HFFc6 (cell line): ENCODE measurements at regions not wholly inside any gene's neighbourhood (a gene's known extent, or its start where the extent isn't known, plus 50 kb on each side); places are given as distances from the start of the nearest gene placed in this dataset.
A peak's percentile ranks its signal among the peaks of the same experiment; 100 is the strongest.

Experiments
- DNase-seq: peaks from one replicate; pipeline ENCODE4 v3.0.0-alpha.2; 2018
- H3K27ac Mint-ChIP-seq: 2 replicates; pipeline ENCODE4 v1.8.0; 2020; ENCODE audit warnings: mild to moderate bottlenecking, mixed read lengths
- H3K27me3 Mint-ChIP-seq: 2 replicates; pipeline ENCODE4 v1.8.0; 2021; ENCODE audit warnings: mild to moderate bottlenecking, moderate library complexity, mixed read lengths; ENCODE audit not compliant: insufficient read depth
- H3K36me3 Mint-ChIP-seq: 2 replicates; pipeline ENCODE4 v1.8.0; 2021; ENCODE audit warnings: low read depth, mixed read lengths
- H3K4me1 Mint-ChIP-seq: 2 replicates; pipeline ENCODE4 v1.8.0; 2020; ENCODE audit warnings: low read depth, mixed read lengths
- H3K4me3 Mint-ChIP-seq: 2 replicates; pipeline ENCODE4 v1.8.0; 2020; ENCODE audit warnings: mild to moderate bottlenecking, moderate library complexity, mixed read lengths
- H3K9me3 Mint-ChIP-seq: 2 replicates; pipeline ENCODE4 v1.8.0; 2020; ENCODE audit warnings: mild to moderate bottlenecking, mixed read lengths
- TF ChIP-seq, protein P1 (sequence below): fragments of 200-600 bp; sonication (generic); IDR thresholded peaks from 2 replicates; pipeline ENCODE4 v1.5.0; 2021; ENCODE audit warnings: antibody characterized with exemption, mild to moderate bottlenecking

GRCh38 chr18:2254977-2255376 lies 316.3 kb downstream of the METTL4 start:
- no peak overlapping the region for H3K4me3 Mint-ChIP-seq
- H3K4me1 Mint-ChIP-seq, result peaks cover 22% of the 10 kb centered on the region
- TF ChIP-seq, protein P1, sequence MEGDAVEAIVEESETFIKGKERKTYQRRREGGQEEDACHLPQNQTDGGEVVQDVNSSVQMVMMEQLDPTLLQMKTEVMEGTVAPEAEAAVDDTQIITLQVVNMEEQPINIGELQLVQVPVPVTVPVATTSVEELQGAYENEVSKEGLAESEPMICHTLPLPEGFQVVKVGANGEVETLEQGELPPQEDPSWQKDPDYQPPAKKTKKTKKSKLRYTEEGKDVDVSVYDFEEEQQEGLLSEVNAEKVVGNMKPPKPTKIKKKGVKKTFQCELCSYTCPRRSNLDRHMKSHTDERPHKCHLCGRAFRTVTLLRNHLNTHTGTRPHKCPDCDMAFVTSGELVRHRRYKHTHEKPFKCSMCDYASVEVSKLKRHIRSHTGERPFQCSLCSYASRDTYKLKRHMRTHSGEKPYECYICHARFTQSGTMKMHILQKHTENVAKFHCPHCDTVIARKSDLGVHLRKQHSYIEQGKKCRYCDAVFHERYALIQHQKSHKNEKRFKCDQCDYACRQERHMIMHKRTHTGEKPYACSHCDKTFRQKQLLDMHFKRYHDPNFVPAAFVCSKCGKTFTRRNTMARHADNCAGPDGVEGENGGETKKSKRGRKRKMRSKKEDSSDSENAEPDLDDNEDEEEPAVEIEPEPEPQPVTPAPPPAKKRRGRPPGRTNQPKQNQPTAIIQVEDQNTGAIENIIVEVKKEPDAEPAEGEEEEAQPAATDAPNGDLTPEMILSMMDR, result no peak
- no peaks in the 10 kb centered on the region for H3K27me3 Mint-ChIP-seq
- no peak for DNase-seq
- H3K36me3 Mint-ChIP-seq, result no peaks in the 10 kb centered on the region
- no peaks in the 10 kb centered on the region; the same call in 1 of the 2 replicates for H3K9me3 Mint-ChIP-seq
- H3K27ac Mint-ChIP-seq, result no peak overlapping the region

DNA sequence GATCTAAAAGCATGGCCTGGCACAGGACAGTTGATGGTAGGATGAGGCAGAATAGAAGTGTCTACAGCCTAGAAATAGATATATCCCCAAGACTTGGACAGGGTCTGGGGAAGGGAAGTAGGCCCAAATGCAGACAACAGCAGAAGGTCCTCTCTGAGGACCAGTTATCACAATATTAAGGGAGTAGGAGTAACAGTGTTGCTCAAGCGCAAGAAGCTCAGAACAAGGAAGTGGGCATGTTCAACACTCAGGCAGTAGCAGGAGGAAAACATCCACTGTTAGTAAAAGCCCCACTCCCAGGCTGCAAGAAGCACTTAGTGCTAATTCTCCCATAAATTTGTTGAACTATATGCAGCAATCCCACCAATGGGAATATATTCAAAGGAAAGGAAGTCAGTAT lies 314.7 kb downstream of the METTL4 start:
- no peaks in the 10 kb centered on the region; the same call in 1 of the 2 replicates for H3K9me3 Mint-ChIP-seq
- H3K36me3 Mint-ChIP-seq, result no peaks in the 10 kb centered on the region
- H3K27me3 Mint-ChIP-seq, result no peaks in the 10 kb centered on the region
- H3K27ac Mint-ChIP-seq, result no peak overlapping the region
- DNase-seq, result no peak
- no peak overlapping the region for H3K4me3 Mint-ChIP-seq
- H3K4me1 Mint-ChIP-seq, result peaks cover 24% of the 10 kb centered on the region
- TF ChIP-seq, protein P1, result no peak

- peak overlapping the region; percentile 2; the same call in 1 of the 2 replicates for H3K27ac Mint-ChIP-seq
- H3K36me3 Mint-ChIP-seq, result no peaks in the 10 kb centered on the region
- H3K4me3 Mint-ChIP-seq, result peak overlapping the region; percentile 79
- peak; percentile 10 for DNase-seq
- peaks cover 24% of the 10 kb centered on the region for H3K4me1 Mint-ChIP-seq
- H3K27me3 Mint-ChIP-seq, result no peaks in the 10 kb centered on the region
- no peaks in the 10 kb centered on the region; the same call in 1 of the 2 replicates for H3K9me3 Mint-ChIP-seq
- TF ChIP-seq, protein P1, result no peak
Observed at GRCh38 chr18:2258954-2259353, 312.4 kb downstream of the METTL4 start.

GRCh38 chr18:2263303-2263890 lies 307.9 kb downstream of the METTL4 start:
- Mint-ChIP-seq H3K36me3 (no peaks in the 10 kb centered on the region), H3K4me3 (no peak overlapping the region)
- TF ChIP-seq, protein P1, result no peak

GRCh38 chr18:2274613-2275012 lies 296.7 kb downstream of the METTL4 start:
- H3K4me1 Mint-ChIP-seq, result no peaks in the 10 kb centered on the region
- no peaks in the 10 kb centered on the region for H3K9me3 Mint-ChIP-seq
- no peak overlapping the region for H3K4me3 Mint-ChIP-seq
- H3K27ac Mint-ChIP-seq, result no peak overlapping the region
- DNase-seq, result no peak
- no peaks in the 10 kb centered on the region for H3K36me3 Mint-ChIP-seq
- H3K27me3 Mint-ChIP-seq, result peaks cover 22% of the 10 kb centered on the region
- TF ChIP-seq, protein P1, result no peak

More at GRCh38 chr18:2263303-2263890, 307.9 kb downstream of the METTL4 start:
- no peak for DNase-seq
- H3K27ac Mint-ChIP-seq, result no peak overlapping the region
- H3K27me3 Mint-ChIP-seq, result peaks cover 1% of the 10 kb centered on the region
- no peaks in the 10 kb centered on the region for H3K9me3 Mint-ChIP-seq
- peaks cover 18% of the 10 kb centered on the region for H3K4me1 Mint-ChIP-seq
